ENCODE measurements at regions not wholly inside any gene's neighbourhood (a gene's known extent, or its start where the extent isn't known, plus 50 kb on each side); places are given as distances from the start of the nearest gene placed in this dataset.
A peak's percentile ranks its signal among the peaks of the same experiment; 100 is the strongest.

DNA sequence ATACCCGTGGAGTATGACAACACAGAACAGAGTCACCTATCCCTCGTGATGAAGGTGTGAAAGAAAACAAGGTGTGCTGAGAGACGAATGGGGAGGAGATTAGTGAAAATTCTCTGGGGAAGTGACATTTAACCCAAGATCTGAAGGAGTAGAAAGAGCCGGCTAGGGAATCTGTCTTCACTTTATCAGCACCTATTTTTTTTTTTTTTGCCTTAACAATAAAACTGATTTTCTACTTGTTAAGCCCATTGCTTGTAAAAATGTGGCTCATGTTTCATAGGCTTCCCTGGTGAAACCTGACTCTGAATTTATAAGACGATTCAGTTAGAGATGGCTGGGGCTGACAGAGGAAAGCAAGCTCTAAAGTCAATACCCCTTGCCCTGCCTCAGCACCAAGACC, 322.6 kb upstream of the MSX2 start:
- H4K20me1 ChIP-seq (ENCODE audit: insufficient read depth) = no peaks in the 10 kb centered on the region
- no peak overlapping the region for H2AFZ ChIP-seq (ENCODE audit: low read depth, low read length, poor library complexity, severe bottlenecking)
- no peaks in the 10 kb centered on the region for H3K9me3 ChIP-seq (ENCODE audit: control insufficient read depth in 1 of 2, insufficient read depth in 1 of 2, low read depth in 1 of 2, low read length in 2 of 2)
- CTCF ChIA-PET = no interaction called here
- POLR2A ChIA-PET = no interaction called here
- H3K27ac ChIP-seq (ENCODE audit: low read depth, low read length) = no peak overlapping the region
- peaks cover 49% of the 10 kb centered on the region; the same call in 1 of the 2 replicates for H3K27me3 ChIP-seq (ENCODE audit: insufficient read depth, low read length)
- H3K9ac ChIP-seq (ENCODE audit: low read length) = no peak overlapping the region
- no TSS peak for BruUV-seq (replicated peaks)
- no peak for ATAC-seq
- no peak for TF ChIP-seq SIN3A (IDR thresholded peaks at IDR 0.05; ENCODE audit: low read depth)
- TF ChIP-seq, protein P1, sequence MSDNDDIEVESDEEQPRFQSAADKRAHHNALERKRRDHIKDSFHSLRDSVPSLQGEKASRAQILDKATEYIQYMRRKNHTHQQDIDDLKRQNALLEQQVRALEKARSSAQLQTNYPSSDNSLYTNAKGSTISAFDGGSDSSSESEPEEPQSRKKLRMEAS (IDR thresholded peaks at IDR 0.05) = no peak
- TF ChIP-seq CBX3 (IDR thresholded peaks at IDR 0.05; ENCODE audit: low read depth) = no peak
- no peak for TF ChIP-seq JUND (IDR thresholded peaks at IDR 0.05)
- TF ChIP-seq POLR2A (IDR thresholded peaks at IDR 0.05; ENCODE audit: borderline replicate concordance, extremely low read depth, insufficient read depth, insufficient read length) = no peak
- RAD21 ChIA-PET (ENCODE audit: low non-redundant PET in 1 of 2, low total read pairs in 2 of 2, uncharacterized antibody in 2 of 2, unreplicated experiment in 2 of 2) = no interaction called here
- no peak overlapping the region for H3K4me3 ChIP-seq (replicated peaks in 1 of 2; ENCODE audit: low read depth in 1 of 2, low read length in 2 of 2)
- no peak for DNase-seq (ENCODE audit: low read depth, low spot score)
- no peaks in the 10 kb centered on the region for H3K79me2 ChIP-seq (ENCODE audit: insufficient read depth, low read length)
- H3K36me3 ChIP-seq (ENCODE audit: control insufficient read depth in 1 of 2, insufficient read depth in 2 of 2, low read length in 2 of 2) = no peaks in the 10 kb centered on the region
- H3K4me1 ChIP-seq (ENCODE audit: control insufficient read depth in 1 of 2, insufficient read depth in 2 of 2, low read length in 2 of 2) = no peaks in the 10 kb centered on the region
- no peak overlapping the region for H3K4me2 ChIP-seq (ENCODE audit: low read length)
- intact Hi-C loops (cut with micrococcal nuclease) = no loop called here
- H3K9me2 ChIP-seq (ENCODE audit: insufficient read depth) = no peaks in the 10 kb centered on the region

DNA sequence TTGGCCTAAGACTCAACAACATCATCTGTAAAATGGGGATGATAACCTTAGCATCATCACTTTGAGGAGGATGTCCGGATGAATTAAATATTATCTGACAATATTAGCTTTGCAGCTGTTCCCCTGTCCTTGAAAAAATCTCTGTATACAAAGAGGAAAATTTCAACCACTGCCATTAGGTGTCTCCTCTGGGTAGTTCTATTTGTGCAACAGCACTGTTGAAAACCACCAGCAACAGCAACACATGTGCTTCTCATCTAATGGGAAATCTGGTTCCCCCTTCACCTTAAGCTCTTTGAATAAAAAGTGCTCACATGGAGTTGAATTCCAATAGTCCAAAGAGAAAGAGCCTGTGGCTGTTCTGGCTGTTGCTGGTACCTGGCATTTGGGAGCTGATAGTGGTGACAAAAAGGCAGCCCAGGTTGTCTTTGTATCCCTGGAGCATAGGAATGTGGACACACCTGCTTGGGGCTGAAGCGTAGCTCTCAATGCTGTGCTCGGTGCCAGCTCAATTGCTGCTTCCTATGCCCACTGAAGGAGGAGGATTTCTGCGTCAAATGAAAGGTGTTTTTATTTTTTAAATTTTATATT, 322.1 kb upstream of the MSX2 start:
- H3K4me3 ChIP-seq (replicated peaks in 1 of 2; ENCODE audit: low read depth in 1 of 2, low read length in 2 of 2) = no peak overlapping the region
- H3K9me3 ChIP-seq (ENCODE audit: control insufficient read depth in 1 of 2, insufficient read depth in 1 of 2, low read depth in 1 of 2, low read length in 2 of 2) = no peaks in the 10 kb centered on the region
- POLR2A ChIA-PET = no interaction called here
- DNase-seq (ENCODE audit: low read depth, low spot score) = no peak
- no peaks in the 10 kb centered on the region for H4K20me1 ChIP-seq (ENCODE audit: insufficient read depth)
- H2AFZ ChIP-seq (ENCODE audit: low read depth, low read length, poor library complexity, severe bottlenecking) = no peak overlapping the region
- no peaks in the 10 kb centered on the region for H3K79me2 ChIP-seq (ENCODE audit: insufficient read depth, low read length)
- intact Hi-C loops (cut with micrococcal nuclease) = no loop called here
- no peaks in the 10 kb centered on the region for H3K36me3 ChIP-seq (ENCODE audit: control insufficient read depth in 1 of 2, insufficient read depth in 2 of 2, low read length in 2 of 2)
- TF ChIP-seq EZH2 (IDR thresholded peaks at IDR 0.05) = no peak
- TF ChIP-seq SIN3A (IDR thresholded peaks at IDR 0.05; ENCODE audit: low read depth) = no peak
- TF ChIP-seq, protein P1 (IDR thresholded peaks at IDR 0.05) = no peak
- TF ChIP-seq, protein P2, sequence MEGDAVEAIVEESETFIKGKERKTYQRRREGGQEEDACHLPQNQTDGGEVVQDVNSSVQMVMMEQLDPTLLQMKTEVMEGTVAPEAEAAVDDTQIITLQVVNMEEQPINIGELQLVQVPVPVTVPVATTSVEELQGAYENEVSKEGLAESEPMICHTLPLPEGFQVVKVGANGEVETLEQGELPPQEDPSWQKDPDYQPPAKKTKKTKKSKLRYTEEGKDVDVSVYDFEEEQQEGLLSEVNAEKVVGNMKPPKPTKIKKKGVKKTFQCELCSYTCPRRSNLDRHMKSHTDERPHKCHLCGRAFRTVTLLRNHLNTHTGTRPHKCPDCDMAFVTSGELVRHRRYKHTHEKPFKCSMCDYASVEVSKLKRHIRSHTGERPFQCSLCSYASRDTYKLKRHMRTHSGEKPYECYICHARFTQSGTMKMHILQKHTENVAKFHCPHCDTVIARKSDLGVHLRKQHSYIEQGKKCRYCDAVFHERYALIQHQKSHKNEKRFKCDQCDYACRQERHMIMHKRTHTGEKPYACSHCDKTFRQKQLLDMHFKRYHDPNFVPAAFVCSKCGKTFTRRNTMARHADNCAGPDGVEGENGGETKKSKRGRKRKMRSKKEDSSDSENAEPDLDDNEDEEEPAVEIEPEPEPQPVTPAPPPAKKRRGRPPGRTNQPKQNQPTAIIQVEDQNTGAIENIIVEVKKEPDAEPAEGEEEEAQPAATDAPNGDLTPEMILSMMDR (IDR thresholded peaks at IDR 0.05 in 2 of 3, conservative IDR thresholded peaks at IDR 0.05 in 1 of 3; ENCODE audit: borderline replicate concordance in 1 of 3, insufficient read depth in 1 of 3, low read depth in 2 of 3, low read length in 2 of 3) = 0 out of 6 replicates have a peak, but pooled peaks of 1 of the 3 experiments have one; percentile 11
- no peak for TF ChIP-seq POLR2AphosphoS5 (IDR thresholded peaks at IDR 0.05; ENCODE audit: low read depth, low read length)
- TF ChIP-seq, protein P3, sequence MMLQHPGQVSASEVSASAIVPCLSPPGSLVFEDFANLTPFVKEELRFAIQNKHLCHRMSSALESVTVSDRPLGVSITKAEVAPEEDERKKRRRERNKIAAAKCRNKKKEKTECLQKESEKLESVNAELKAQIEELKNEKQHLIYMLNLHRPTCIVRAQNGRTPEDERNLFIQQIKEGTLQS (IDR thresholded peaks at IDR 0.05) = no peak
- no peak for TF ChIP-seq SP1 (IDR thresholded peaks at IDR 0.05; ENCODE audit: low read depth)
- TF ChIP-seq RAD21 (IDR thresholded peaks at IDR 0.05; ENCODE audit: low read depth) = 0 out of 2 replicates have a peak, but pooled peaks have one; percentile 15
- TF ChIP-seq ELF1 (IDR thresholded peaks at IDR 0.05; ENCODE audit: borderline replicate concordance, low read depth) = no peak
- no peak for TF ChIP-seq POLR2A (IDR thresholded peaks at IDR 0.05; ENCODE audit: borderline replicate concordance, extremely low read depth, insufficient read depth, insufficient read length)
- TF ChIP-seq SRF (IDR thresholded peaks at IDR 0.05; ENCODE audit: low read depth) = no peak
- H3K27me3 ChIP-seq (ENCODE audit: insufficient read depth, low read length) = peaks cover 46% of the 10 kb centered on the region; the same call in 1 of the 2 replicates
- no peak overlapping the region for H3K4me2 ChIP-seq (ENCODE audit: low read length)
- H3K9me2 ChIP-seq (ENCODE audit: insufficient read depth) = no peaks in the 10 kb centered on the region
- no TSS peak for BruUV-seq (replicated peaks)
- RAD21 ChIA-PET (ENCODE audit: low non-redundant PET in 1 of 2, low total read pairs in 2 of 2, uncharacterized antibody in 2 of 2, unreplicated experiment in 2 of 2) = no interaction called here
- no peak overlapping the region for H3K9ac ChIP-seq (ENCODE audit: low read length)
- CTCF ChIA-PET = no interaction called here
- ATAC-seq = peak; percentile 74
- H3K4me1 ChIP-seq (ENCODE audit: control insufficient read depth in 1 of 2, insufficient read depth in 2 of 2, low read length in 2 of 2) = no peaks in the 10 kb centered on the region
- no peak overlapping the region for H3K27ac ChIP-seq (ENCODE audit: low read depth, low read length)

Data from HCT116 (cell line).